ENCODE measurements at regions not wholly inside any gene's neighbourhood (a gene's known extent, or its start where the extent isn't known, plus 50 kb on each side); places are given as distances from the start of the nearest gene placed in this dataset.

DNA sequence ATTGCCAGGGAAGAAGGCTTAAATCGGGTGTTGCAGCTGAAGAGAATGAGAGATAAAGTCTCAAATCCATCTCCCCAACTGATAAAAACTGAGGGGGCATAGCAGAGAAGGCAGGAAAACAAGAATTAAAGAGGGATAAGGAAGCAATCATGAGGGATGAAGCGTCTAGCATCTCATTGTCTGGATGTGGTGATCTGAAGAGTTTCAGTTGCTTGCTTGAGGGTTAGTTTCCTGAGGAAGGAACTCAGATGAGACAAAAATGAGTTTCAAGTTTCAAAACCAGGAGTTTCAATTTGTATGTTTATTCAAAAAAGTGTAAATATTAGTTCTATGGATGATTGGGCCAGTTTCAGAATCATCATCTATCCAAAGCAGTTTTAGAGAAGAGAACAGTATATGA is 496.9 kb downstream of the RAB28 start:
- no peak overlapping the region for H2BK12ac ChIP-seq (ENCODE audit: low read depth, low read length)
- no peak overlapping the region for H2BK120ac ChIP-seq (replicated peaks; ENCODE audit: low read depth, low read length)

More for the DNA sequence above, 496.9 kb downstream of the RAB28 start:
- ChIA-PET POLR2A (ENCODE audit: partially characterized antibody) (no interaction called here), CTCF (ENCODE audit: partially characterized antibody) (no interaction called here)
- WGBS, 2 experiments (ENCODE audit: extremely low coverage in 1 of 2, insufficient coverage in 1 of 2, insufficient read length in 1 of 2, insufficient replicate concordance in 2 of 2, low coverage in 1 of 2, low lambda C conversion rate in 2 of 2, missing lambda C conversion rate in 1 of 2): 93% methylated on average over 2 of the region's 2 CpGs; no CpG with 5 or more reads in 1 of the 2 experiments
- Histone ChIP-seq H3K4ac (replicated peaks; ENCODE audit: insufficient read length, low read depth, low read length) (no peak overlapping the region), H4K5ac (ENCODE audit: insufficient read length, low read depth, low read length) (no peak overlapping the region), H3K4me3 (ENCODE audit: extremely low read depth in 1 of 4, insufficient read depth in 2 of 4, low read depth in 3 of 4, low read length in 4 of 4) (no peak overlapping the region), H4K20me1 (replicated peaks in 1 of 2; ENCODE audit: control insufficient read depth in 1 of 2, insufficient read depth in 2 of 2, low read length in 2 of 2) (no peaks in the 10 kb centered on the region), H4K91ac (replicated peaks; ENCODE audit: insufficient read length, low read length) (no peak overlapping the region), H3K9me3 (ENCODE audit: insufficient read depth in 2 of 2, low read depth in 1 of 2, low read length in 1 of 2) (no peaks in the 10 kb centered on the region; a peak in 1 of 4 replicates), H3K9ac (replicated peaks in 1 of 4; ENCODE audit: extremely low read depth in 1 of 4, low read depth in 3 of 4, low read length in 3 of 4) (no peak overlapping the region), H3K79me2 (ENCODE audit: control insufficient read depth in 1 of 2, insufficient read depth in 2 of 2, low read length in 2 of 2) (no peaks in the 10 kb centered on the region), H3K36me3 (ENCODE audit: control insufficient read depth in 2 of 4, insufficient read depth in 4 of 4, low read length in 3 of 4) (no peaks in the 10 kb centered on the region), H2AFZ (ENCODE audit: low read length) (no peak overlapping the region), H3K18ac (ENCODE audit: extremely low read depth, low read length) (no peak overlapping the region), H4K8ac (ENCODE audit: extremely low read depth, insufficient read depth, low read length) (no peak overlapping the region), H3K27me3 (replicated peaks in 1 of 4; ENCODE audit: control insufficient read depth in 3 of 4, extremely low read depth in 1 of 4, insufficient read depth in 3 of 4, low read length in 3 of 4) (no peaks in the 10 kb centered on the region), H3K27ac (ENCODE audit: low read depth, low read length) (no peak overlapping the region), H3K23ac (ENCODE audit: insufficient read length) (no peak overlapping the region), H3K4me1 (replicated peaks in 1 of 4; ENCODE audit: control insufficient read depth in 3 of 4, insufficient read depth in 4 of 4, low read length in 3 of 4) (no peaks in the 10 kb centered on the region), H3K23me2 (ENCODE audit: low read depth, low read length) (no peaks in the 10 kb centered on the region), H3K4me2 (ENCODE audit: insufficient read depth in 1 of 2, low read depth in 2 of 2, low read length in 2 of 2) (no peak overlapping the region), H2AK5ac (ENCODE audit: low read depth, low read length) (no peak overlapping the region), H3K56ac (replicated peaks; ENCODE audit: insufficient read length, low read depth, low read length) (no peak overlapping the region), H2BK5ac (ENCODE audit: low read depth, low read length) (no peak overlapping the region), H3K14ac (ENCODE audit: insufficient read length) (no peak overlapping the region), H2BK20ac (ENCODE audit: low read length) (no peak overlapping the region), H2BK15ac (ENCODE audit: low read length) (no peak overlapping the region), H3K79me1 (ENCODE audit: low read depth, low read length) (no peaks in the 10 kb centered on the region)
- DNase-seq (ENCODE audit: low read depth in 1 of 2, low spot score in 2 of 2): no peak
- TF ChIP-seq HDAC6 (IDR thresholded peaks at IDR 0.05; ENCODE audit: low read depth, low read length): no peak
- no peak for TF ChIP-seq EZH2 (IDR thresholded peaks at IDR 0.05; ENCODE audit: low read depth, low read length, severe bottlenecking)
- TF ChIP-seq CBX8 (IDR thresholded peaks at IDR 0.05; ENCODE audit: borderline replicate concordance, low read depth, low read length): no peak
- TF ChIP-seq ATF3 (IDR thresholded peaks at IDR 0.05; ENCODE audit: insufficient read depth, low read depth, low read length): no peak
- no peak for TF ChIP-seq TEAD4 (IDR thresholded peaks at IDR 0.05; ENCODE audit: low read depth, low read length)
- TF ChIP-seq CBX5 (IDR thresholded peaks at IDR 0.05; ENCODE audit: low read depth, low read length): no peak
- TF ChIP-seq EP300 (IDR thresholded peaks at IDR 0.05; ENCODE audit: borderline replicate concordance in 1 of 2, low read depth in 2 of 2, low read length in 2 of 2): no peak
- no peak for TF ChIP-seq ATF2 (IDR thresholded peaks at IDR 0.05; ENCODE audit: low read length)
- no peak for TF ChIP-seq BCL11A (IDR thresholded peaks at IDR 0.05; ENCODE audit: low read depth in 2 of 2, low read length in 2 of 2)
- TF ChIP-seq BRCA1 (IDR thresholded peaks at IDR 0.05; ENCODE audit: low read depth, low read length): no peak
- no peak for TF ChIP-seq SP1 (IDR thresholded peaks at IDR 0.05; ENCODE audit: low read depth, low read length)
- TF ChIP-seq JUN (IDR thresholded peaks at IDR 0.05; ENCODE audit: low read depth, low read length): no peak
- TF ChIP-seq ZNF274 (IDR thresholded peaks at IDR 0.05; ENCODE audit: borderline replicate concordance, extremely low read depth, low read length): no peak
- FAIRE-seq: no peak
